CD4-positive, CD25-positive, alpha-beta regulatory T cell (primary cell): ENCODE measurements at regions not wholly inside any gene's neighbourhood (a gene's known extent, or its start where the extent isn't known, plus 50 kb on each side); places are given as distances from the start of the nearest gene placed in this dataset.

Experiments used
- ATAC-seq, 2 donors: fragments of 150-1000 bp; cut with Tn5 transposase; one replicate each; pipeline ENCODE4 v1.10.0; 2021; ENCODE audit warnings: low read depth in 2 of 2, moderate number of reproducible peaks in 2 of 2, moderate library complexity in 1 of 2
- DNase-seq, 3 donors: peaks; one replicate each; pipeline versions ENCODE4 v3.0.0 to v3.0.0-alpha.2; 2012 to 2022; ENCODE audit warnings: mixed read lengths in 1 of 3
- H3K27ac ChIP-seq: one replicate; pipeline ENCODE4 v1.7.0; 2013; ENCODE audit warnings: mild to moderate bottlenecking, low read length; ENCODE audit not compliant: insufficient read depth, poor library complexity, severe bottlenecking
- H3K27me3 ChIP-seq: one replicate; pipeline ENCODE4 v1.7.0; 2013; ENCODE audit warnings: low read length; ENCODE audit not compliant: control insufficient read depth, insufficient read depth
- H3K36me3 ChIP-seq: one replicate; pipeline ENCODE4 v1.7.0; 2013; ENCODE audit warnings: mild to moderate bottlenecking, low read length, moderate library complexity; ENCODE audit not compliant: control insufficient read depth, insufficient read depth
- H3K4me1 ChIP-seq: 2 replicates; pipeline ENCODE4 v1.7.0; 2013; ENCODE audit warnings: mild to moderate bottlenecking, low read length; ENCODE audit not compliant: insufficient read depth, control insufficient read depth, poor library complexity, severe bottlenecking
- H3K4me3 ChIP-seq: one replicate; pipeline ENCODE4 v1.7.0; 2013; ENCODE audit warnings: low read depth, mild to moderate bottlenecking, low read length, moderate library complexity
- H3K9me3 ChIP-seq, 2 experiments: 1 replicate in 1 of 2; 2 replicates in 1 of 2; pipeline ENCODE4 v1.7.0; 2013; ENCODE audit warnings: low read length in 2 of 2, mild to moderate bottlenecking in 1 of 2, moderate library complexity in 1 of 2; ENCODE audit not compliant: control insufficient read depth in 2 of 2
- H3K27ac Mint-ChIP-seq, 3 donors: one replicate each; pipeline ENCODE4 v1.8.0; 2020 to 2022; ENCODE audit warnings: mild to moderate bottlenecking in 3 of 3, mixed read lengths in 3 of 3, moderate library complexity in 2 of 3
- H3K27me3 Mint-ChIP-seq: one replicate; pipeline ENCODE4 v1.8.0; 2022; ENCODE audit warnings: mild to moderate bottlenecking, mixed read lengths
- H3K36me3 Mint-ChIP-seq: one replicate; pipeline ENCODE4 v1.8.0; 2020; ENCODE audit warnings: mixed read lengths
- H3K4me1 Mint-ChIP-seq, 4 donors: one replicate each; pipeline ENCODE4 v1.8.0; 2020 to 2022; ENCODE audit warnings: mixed read lengths in 4 of 4, mild to moderate bottlenecking in 1 of 4
- H3K4me3 Mint-ChIP-seq, 4 donors: one replicate each; pipeline ENCODE4 v1.8.0; 2020 to 2022; ENCODE audit warnings: mild to moderate bottlenecking in 4 of 4, mixed read lengths in 4 of 4, moderate library complexity in 3 of 4
- H3K9me3 Mint-ChIP-seq, 7 donors: one replicate each; pipeline ENCODE4 v1.8.0; 2020 to 2022; ENCODE audit warnings: mixed read lengths in 7 of 7, mild to moderate bottlenecking in 3 of 7, moderate library complexity in 2 of 7

DNA sequence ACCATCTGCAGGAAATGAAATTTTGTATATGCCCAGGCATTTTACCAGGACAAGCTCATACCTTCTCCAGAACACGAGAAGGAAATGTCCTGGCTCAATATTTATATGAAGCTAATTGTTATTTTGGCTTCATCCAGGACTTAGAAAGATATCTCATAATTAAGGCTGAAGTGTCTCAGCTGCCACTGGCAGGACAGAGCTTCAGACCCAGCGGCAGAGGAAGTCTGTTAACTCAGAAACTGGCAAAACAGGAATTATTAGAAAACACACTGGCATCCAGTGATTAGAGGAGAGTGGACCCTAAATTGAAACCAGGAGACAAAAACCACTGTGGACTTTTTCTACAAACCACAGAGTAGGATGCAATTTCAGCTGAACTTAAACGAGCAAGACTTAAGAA lies 329.7 kb downstream of the CYRIA start:
- no peak for ATAC-seq
- Histone ChIP-seq H3K9me3 (peaks cover 0 to 4% of the 10 kb centered on the region in 2 experiments), H3K4me3 (no peak overlapping the region), H3K36me3 (no peaks in the 10 kb centered on the region), H3K4me1 (no peaks in the 10 kb centered on the region), H3K27ac (no peak overlapping the region), H3K27me3 (no peaks in the 10 kb centered on the region)
- H3K4me3 Mint-ChIP-seq = no peak overlapping the region
- H3K9me3 Mint-ChIP-seq = peaks cover 2 to 17% (median 6%) of the 10 kb centered on the region in 7 donors
- H3K27ac Mint-ChIP-seq = no peak overlapping the region
- no peaks in the 10 kb centered on the region for H3K36me3 Mint-ChIP-seq
- no peaks in the 10 kb centered on the region for H3K4me1 Mint-ChIP-seq
- no peak for DNase-seq
- peaks cover 4% of the 10 kb centered on the region for H3K27me3 Mint-ChIP-seq

DNA sequence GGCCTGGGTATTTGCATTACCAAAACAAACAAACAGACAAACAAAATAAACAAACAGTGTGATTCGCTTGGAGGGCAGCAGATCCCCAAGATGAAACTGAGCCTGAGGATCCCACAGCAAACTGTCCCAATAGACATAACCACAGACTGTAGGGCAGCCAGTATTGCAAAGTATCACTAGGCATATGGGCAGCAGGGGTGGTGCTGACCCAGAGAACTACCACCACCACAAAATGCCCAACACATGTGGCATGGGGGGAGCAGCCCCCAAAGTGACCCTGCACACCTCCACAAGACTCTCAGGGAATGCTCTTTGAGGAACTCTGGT lies 330.1 kb downstream of the CYRIA start:
- peaks cover 4% of the 10 kb centered on the region for H3K27me3 Mint-ChIP-seq
- Histone ChIP-seq H3K4me3 (no peak overlapping the region), H3K27ac (no peak overlapping the region), H3K36me3 (no peaks in the 10 kb centered on the region), H3K4me1 (no peaks in the 10 kb centered on the region), H3K27me3 (no peaks in the 10 kb centered on the region), H3K9me3 (peaks cover 0 to 4% of the 10 kb centered on the region in 2 experiments)
- no peak overlapping the region for H3K27ac Mint-ChIP-seq
- H3K9me3 Mint-ChIP-seq = peaks cover 2 to 17% (median 6%) of the 10 kb centered on the region in 7 donors
- H3K4me3 Mint-ChIP-seq = no peak overlapping the region
- no peak for ATAC-seq
- no peak for DNase-seq
- no peaks in the 10 kb centered on the region for H3K36me3 Mint-ChIP-seq
- no peaks in the 10 kb centered on the region for H3K4me1 Mint-ChIP-seq

DNA sequence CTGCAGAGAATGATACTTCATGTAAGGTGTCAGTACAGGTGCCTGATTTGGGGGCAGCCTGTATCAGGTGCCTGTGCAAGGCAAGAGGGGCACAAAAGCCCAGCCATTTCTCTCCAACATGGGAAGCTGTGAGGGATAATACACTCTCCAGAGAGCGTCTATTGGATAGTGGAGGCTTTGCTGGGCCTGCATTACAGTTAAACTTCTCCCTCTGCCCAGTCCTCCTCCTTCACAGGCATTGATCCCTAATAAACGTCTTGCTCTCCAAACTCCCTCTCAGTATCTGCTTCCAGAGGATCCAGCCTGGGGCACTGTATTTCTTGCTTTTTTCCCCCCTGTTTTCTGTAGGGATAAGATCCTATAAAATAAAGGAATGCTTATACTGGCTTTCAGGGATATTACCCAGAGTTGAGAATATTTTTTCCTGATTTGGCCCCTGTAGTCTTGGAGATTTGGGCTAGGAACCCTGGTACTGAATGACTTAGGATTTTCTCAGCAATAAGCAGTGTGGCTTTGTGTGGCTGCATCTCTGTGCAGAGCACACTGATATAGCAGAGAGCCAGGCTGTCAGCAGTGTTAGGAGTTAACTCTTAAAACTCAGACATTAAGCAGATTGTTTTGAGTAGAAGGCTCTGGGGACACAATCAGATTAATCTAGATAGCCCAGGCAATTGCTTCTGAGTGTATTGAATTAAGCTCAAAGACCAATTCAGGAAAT lies 330.6 kb downstream of the CYRIA start:
- Histone ChIP-seq H3K36me3 (no peaks in the 10 kb centered on the region), H3K27ac (no peak overlapping the region), H3K27me3 (no peaks in the 10 kb centered on the region), H3K4me3 (no peak overlapping the region), H3K4me1 (no peaks in the 10 kb centered on the region), H3K9me3 (peaks cover 0 to 4% of the 10 kb centered on the region in 2 experiments)
- H3K4me1 Mint-ChIP-seq = no peaks in the 10 kb centered on the region
- DNase-seq (no peak), ATAC-seq (no peak)
- H3K4me3 Mint-ChIP-seq = no peak overlapping the region
- H3K27ac Mint-ChIP-seq = no peak overlapping the region
- H3K27me3 Mint-ChIP-seq = peaks cover 4% of the 10 kb centered on the region
- H3K36me3 Mint-ChIP-seq = no peaks in the 10 kb centered on the region
- H3K9me3 Mint-ChIP-seq = peaks cover 2 to 17% (median 6%) of the 10 kb centered on the region in 7 donors

DNA sequence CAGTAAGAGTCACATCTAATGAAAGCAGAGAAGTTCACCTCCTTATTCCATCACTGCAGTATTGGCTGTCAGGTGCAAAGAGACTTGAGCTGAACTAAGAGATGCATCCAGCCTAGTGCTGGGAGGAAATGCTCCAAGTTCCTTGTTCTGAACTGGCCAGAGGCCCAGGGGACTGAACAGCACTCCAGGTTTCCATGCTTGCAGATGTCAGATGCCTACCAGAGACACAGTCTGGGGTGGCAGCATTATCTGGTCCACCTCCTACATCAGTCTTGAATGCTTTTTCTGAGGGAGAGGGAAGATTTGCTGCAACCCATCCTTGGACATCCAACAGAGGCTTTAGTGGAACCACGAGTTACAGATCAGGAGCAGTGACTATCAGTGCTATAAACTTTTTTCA lies 331.3 kb downstream of the CYRIA start:
- Histone ChIP-seq H3K27ac (no peak overlapping the region), H3K4me3 (no peak overlapping the region), H3K4me1 (no peaks in the 10 kb centered on the region), H3K36me3 (no peaks in the 10 kb centered on the region), H3K27me3 (no peaks in the 10 kb centered on the region), H3K9me3 (peaks cover 0 to 4% of the 10 kb centered on the region in 2 experiments)
- no peak overlapping the region for H3K4me3 Mint-ChIP-seq
- H3K27ac Mint-ChIP-seq = peak overlapping the region in 1 of 3 donors; percentile 48
- H3K36me3 Mint-ChIP-seq = no peaks in the 10 kb centered on the region
- peaks cover 2% of the 10 kb centered on the region for H3K27me3 Mint-ChIP-seq
- DNase-seq (no peak), ATAC-seq (no peak)
- H3K9me3 Mint-ChIP-seq = peaks cover 2 to 10% (median 4%) of the 10 kb centered on the region in 7 donors
- H3K4me1 Mint-ChIP-seq = no peaks in the 10 kb centered on the region

DNA sequence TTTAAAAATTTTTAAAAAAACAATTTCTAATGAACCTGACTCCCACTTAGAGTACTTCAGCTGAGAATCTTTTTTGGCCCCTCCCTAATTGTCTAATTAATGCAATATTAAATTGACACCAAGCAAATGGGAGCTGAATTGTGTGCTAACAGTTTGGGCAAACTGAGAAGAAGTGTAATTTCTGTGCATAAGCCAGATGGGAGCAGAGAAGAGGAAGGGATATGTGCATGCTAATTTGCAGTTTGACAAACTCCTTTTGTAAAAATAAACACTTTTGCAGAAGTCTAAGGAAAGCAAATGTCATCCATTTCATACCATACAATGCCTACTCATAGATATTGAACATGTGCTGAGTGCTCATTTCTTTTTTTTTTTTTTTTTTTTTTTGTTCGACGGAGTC lies 332.0 kb downstream of the CYRIA start:
- DNase-seq (no peak), ATAC-seq (no peak)
- Mint-ChIP-seq H3K27ac (no peak overlapping the region), H3K36me3 (no peaks in the 10 kb centered on the region), H3K9me3 (peaks cover 0 to 5% (median 4%) of the 10 kb centered on the region in 7 donors), H3K4me1 (no peaks in the 10 kb centered on the region), H3K4me3 (no peak overlapping the region), H3K27me3 (no peaks in the 10 kb centered on the region)
- H3K36me3 ChIP-seq = no peaks in the 10 kb centered on the region
- no peaks in the 10 kb centered on the region for H3K4me1 ChIP-seq
- no peak overlapping the region for H3K27ac ChIP-seq
- H3K27me3 ChIP-seq = no peaks in the 10 kb centered on the region
- no peak overlapping the region for H3K4me3 ChIP-seq
- no peaks in the 10 kb centered on the region for H3K9me3 ChIP-seq

DNA sequence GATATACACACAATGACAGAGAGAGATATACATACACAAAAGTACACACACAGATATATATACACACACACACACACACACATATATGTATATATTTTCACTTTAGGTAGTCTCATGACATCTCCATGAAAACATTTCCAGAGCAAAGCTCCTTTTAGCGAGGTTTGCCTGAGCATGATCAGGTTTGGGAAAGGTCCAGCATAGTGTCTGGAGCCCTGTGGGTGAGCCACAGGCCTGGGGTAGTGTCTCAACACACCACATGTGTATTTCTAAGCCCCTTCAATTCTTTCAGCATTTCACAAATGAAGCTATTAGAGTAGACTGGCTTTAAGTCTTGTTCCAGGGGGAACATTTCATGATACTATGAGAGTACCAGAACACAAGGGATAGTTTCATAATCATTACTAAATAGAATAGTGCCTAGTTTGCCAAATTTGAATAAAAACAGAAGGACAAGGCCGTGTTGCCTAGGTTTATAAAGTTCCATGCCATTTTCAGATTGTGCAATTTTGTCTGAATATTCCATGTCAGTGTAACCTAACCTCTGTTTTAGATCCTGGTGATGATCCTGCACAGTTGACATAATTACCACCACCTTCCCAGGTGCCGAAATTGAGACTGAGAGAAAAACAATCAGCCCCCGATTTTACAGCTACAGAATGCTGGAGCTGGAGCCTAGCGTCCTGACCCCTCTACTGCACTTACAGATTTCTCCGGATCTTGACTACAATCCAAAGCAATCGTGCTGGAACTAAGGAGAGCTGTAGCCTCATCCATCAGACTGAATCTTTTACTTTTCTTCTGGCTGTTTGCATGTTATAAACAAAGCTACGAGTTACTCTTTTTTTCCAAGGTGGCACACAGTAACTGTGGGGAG lies 332.7 kb downstream of the CYRIA start:
- ATAC-seq (no peak), DNase-seq (no peak)
- no peak overlapping the region for H3K4me3 ChIP-seq
- Mint-ChIP-seq H3K4me1 (no peaks in the 10 kb centered on the region), H3K27ac (no peak overlapping the region), H3K27me3 (no peaks in the 10 kb centered on the region), H3K4me3 (no peak overlapping the region), H3K36me3 (no peaks in the 10 kb centered on the region), H3K9me3 (peaks cover 0 to 2% (median 0%) of the 10 kb centered on the region in 7 donors)
- H3K27ac ChIP-seq = no peak overlapping the region
- H3K36me3 ChIP-seq = no peaks in the 10 kb centered on the region
- no peaks in the 10 kb centered on the region for H3K27me3 ChIP-seq
- no peaks in the 10 kb centered on the region for H3K4me1 ChIP-seq
- H3K9me3 ChIP-seq = no peaks in the 10 kb centered on the region

DNA sequence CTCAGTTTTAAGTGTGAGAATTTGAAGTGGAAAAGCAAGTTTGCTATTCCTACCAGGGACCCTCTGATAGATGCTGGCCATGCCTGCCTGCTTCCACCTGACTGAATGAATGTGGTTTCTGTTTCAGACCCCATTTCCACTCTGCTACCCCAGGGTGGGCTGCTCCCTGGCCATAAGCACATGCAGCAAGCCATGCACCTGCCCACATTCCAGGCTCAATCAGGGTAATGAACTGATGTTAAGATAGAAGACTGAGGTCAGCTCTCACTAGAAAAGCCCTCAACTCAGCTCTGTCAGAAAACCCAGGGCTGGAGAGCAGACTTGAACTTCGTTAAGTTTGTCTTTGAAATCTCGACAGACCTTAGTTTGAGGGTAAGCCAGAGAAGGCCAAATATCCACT lies 333.9 kb downstream of the CYRIA start:
- no peak overlapping the region for H3K4me3 Mint-ChIP-seq
- no peak overlapping the region for H3K27ac Mint-ChIP-seq
- Histone ChIP-seq H3K36me3 (no peaks in the 10 kb centered on the region), H3K27me3 (no peaks in the 10 kb centered on the region), H3K27ac (no peak overlapping the region), H3K4me3 (no peak overlapping the region), H3K9me3 (no peaks in the 10 kb centered on the region), H3K4me1 (no peaks in the 10 kb centered on the region)
- ATAC-seq (no peak), DNase-seq (no peak)
- H3K4me1 Mint-ChIP-seq = no peaks in the 10 kb centered on the region
- H3K36me3 Mint-ChIP-seq = no peaks in the 10 kb centered on the region
- H3K9me3 Mint-ChIP-seq = peaks cover 0 to 2% (median 0%) of the 10 kb centered on the region in 7 donors
- H3K27me3 Mint-ChIP-seq = no peaks in the 10 kb centered on the region
